HG02840 (cell line): ENCODE measurements at regions not wholly inside any gene's neighbourhood (a gene's known extent, or its start where the extent isn't known, plus 50 kb on each side); places are given as distances from the start of the nearest gene placed in this dataset.
A peak's percentile ranks its signal among the peaks of the same experiment; 100 is the strongest.

Experiments
- ATAC-seq: cut with Tn5 transposase; IDR thresholded peaks from one replicate; pipeline ENCODE4 v1.9.1; 2021; ENCODE audit warnings: mild to moderate bottlenecking, moderate library complexity, moderate number of reproducible peaks; ENCODE audit not compliant: unreplicated experiment, low FRiP score

- no peak for ATAC-seq
Measured at GRCh38 chr7:25947669-25948516, 204.1 kb upstream of the NFE2L3 start.

DNA sequence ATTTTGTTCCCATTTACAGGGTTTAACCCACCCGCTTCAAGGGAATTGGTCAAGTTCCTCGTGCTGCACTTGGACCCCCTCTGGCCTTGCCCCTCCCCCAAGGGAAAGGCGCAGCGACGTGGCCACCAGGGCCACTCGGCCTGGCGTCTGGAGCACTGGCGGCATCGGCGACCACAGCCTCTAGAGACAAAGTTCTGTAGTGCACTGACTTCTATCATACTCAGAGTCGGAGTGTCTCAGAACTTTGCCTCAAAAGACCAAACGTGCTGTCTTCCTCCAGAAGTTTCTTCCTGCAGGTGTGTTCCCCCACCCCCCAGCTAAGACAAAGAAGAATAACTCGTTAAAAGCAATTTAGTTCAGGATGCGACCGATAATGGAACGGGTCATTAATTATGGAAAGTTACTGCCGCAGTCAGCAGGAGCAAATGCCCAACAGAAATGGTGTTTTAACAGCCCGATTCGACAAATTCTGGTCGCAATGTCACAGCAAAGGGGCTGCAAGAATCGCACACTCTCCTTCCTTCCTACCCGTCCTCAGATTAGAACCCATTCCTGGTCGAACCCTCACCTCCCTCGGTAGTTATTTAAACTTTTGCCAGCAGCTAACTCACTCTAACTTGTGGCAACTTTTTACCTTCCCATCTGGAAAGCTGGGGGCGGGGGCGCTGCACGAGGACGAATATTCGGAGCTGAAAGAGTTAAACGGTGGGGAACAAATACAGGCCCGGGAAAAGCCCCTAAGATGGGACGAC, 202.1 kb upstream of the NFE2L3 start:
- no peak for ATAC-seq

DNA sequence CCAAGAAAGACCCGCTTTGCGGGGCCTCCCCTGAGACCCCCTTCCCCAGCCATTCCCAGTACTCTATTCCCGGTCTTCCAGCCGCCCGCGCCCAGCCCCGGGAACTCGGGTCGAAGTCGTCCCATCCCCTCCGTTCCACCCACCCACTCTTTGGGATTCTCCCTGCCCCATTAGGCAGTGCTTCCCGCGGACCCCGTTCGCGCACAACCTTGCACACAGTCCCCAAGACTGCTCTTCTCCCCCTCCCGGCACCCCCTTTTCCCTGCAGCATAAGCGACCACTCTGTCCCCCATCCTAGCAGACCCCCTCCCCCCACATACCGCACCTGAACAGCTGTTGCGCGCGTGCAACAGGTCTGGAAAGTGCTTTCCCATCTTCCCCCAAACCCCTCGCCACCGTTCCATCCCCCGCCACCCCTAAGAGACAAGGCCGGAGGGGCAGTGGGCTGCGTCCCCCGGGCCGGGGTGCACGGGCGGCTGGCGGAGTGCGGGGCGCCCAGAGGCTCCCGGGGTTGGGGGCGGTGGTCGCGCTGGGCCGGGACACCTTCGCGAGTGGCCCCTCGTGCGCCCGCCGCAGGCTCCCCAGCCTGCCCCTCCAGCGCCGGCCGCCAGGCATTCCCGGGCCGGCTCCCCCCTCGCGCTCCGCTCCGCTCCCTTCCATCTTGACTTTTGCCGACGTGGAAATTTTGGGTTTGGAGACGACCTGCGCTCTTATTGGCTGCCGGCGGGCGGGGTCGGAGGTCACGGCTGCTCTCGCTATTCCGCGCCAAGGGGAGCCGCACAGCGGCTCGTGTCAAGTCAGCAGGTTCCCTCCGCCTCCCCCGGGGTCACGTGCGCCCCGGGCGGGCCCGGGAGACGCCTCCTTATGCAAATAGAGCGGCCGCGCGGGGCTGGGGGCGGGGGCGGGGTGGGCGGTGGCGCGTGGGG, 201.2 kb upstream of the NFE2L3 start:
- peak; percentile 81 for ATAC-seq

DNA sequence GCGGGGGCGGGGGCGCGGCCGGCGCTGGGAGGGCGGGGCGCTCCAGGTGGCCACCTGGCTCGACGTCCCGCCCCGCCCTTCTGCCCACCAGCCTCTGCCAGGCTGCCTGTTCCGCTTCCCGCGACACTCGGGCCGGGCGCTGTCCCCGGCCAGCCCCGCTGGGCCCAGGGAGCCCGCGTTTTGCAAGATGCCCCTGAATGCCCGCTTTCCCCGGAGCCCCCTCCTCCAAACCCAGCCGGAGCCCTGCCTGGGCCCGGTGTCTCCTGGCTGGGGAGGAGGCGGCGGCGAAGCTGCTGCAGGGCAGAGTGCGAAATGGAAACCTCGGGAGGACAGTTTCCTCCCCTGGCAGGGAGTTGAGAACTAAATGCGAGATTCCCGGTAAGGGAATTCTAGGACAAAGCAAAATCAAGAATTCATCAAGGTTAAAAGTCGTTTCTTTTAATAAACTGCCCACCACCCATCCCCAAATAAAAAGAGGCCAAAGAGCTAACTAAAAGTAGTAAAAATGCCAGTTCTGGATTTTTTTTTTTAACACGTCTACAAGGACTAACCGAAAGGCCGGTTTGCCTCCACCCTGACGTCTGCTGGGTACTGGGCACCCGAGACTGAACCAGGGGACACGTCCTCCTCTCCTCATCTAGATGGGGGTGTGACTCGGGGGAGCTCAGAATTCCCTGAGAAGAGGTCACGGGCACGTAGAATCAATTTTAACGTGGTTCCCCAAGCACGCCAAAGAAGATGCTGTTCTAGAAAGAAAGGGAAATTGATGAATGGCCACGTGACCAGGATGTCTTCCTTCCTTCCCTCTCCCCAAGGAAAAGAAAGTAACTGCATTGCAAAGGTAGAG, 200.4 kb upstream of the NFE2L3 start:
- ATAC-seq, result peak; percentile 17

GRCh38 chr7:25952261-25953057, 199.5 kb upstream of the NFE2L3 start:
- ATAC-seq, result no peak

DNA sequence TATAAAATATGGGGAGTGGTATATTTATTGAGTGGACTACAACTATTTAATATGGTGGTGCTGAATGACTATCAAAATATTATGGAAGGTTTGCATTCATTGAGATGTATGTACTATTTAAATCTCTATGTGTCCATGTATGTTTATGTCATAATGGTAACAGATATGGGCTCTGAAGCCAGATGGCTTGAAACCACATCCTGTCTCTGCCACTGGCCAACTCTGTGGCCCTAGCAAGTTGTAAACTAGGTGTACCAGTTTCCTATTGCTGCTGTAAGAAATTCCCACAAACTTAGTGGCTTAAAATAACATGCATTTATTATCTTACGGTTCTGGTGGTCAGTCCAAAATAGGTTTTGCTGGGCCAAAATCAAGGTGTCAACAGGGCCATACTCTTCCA, 198.1 kb upstream of the NFE2L3 start:
- no peak for ATAC-seq

DNA sequence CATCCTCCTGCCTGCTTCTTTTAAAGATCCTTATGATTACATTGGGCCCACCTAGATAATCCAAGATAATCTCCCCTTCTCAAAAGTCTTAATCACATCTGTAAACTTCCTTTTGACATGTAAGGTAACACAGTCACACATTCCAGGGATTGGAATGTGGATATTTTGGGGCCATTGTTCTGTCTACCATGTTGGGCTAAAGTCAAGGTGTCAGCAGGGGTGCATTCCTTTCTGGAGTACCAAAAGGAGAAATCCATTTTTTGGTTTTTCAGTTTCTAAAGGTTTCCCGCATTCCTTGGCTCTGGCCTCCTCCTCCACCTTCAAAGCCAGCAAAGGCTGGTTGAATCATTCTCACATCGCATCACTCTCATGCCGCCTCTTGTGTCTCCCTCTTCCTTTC, 197.6 kb upstream of the NFE2L3 start:
- ATAC-seq, result no peak

- no peak for ATAC-seq
Measured at GRCh38 chr7:25959168-25959734, 192.7 kb upstream of the NFE2L3 start.

DNA sequence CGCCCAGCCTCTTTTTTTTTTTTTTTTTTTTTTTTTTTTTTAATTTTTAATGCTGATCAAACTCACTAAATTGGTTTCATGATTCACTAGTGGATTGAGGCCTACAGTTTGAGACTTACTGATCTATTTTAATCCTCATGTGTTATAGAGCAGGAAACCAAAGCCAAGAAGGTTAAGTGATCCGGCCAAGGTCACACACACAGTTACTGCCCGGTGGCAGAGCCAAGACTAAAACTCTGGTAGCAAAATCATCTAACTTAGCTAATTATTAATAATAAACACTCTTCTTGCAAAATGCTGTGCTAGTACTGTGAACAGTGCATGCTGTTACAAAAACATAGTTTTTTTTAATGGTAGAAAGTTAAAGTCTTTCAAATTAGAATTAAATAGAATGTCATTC, 188.3 kb upstream of the NFE2L3 start:
- ATAC-seq, result no peak

DNA sequence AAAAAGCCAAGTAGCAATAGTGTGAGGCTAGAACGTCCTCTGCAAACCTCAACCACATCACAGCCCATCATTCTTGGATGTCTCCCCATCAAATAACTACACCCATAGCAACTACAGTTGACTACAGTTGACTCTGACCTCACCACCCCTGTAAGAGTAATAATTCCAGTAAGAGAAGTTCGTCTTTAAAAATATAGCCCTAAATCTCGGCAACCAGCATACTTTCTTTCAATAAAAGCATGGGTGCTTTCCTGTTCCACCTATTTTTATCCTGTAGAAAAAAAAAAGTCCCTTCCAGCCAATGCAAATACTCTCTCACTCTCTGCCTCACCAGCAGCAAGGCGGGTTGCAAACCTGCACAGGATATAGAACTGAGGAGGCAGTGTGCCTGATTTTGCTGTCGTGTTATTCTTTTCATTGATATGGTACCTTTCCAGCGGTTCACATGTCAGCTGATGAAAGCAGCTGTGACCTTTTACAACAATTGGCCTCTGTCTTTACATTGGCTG, 187.5 kb upstream of the NFE2L3 start:
- peak; percentile 28 for ATAC-seq

DNA sequence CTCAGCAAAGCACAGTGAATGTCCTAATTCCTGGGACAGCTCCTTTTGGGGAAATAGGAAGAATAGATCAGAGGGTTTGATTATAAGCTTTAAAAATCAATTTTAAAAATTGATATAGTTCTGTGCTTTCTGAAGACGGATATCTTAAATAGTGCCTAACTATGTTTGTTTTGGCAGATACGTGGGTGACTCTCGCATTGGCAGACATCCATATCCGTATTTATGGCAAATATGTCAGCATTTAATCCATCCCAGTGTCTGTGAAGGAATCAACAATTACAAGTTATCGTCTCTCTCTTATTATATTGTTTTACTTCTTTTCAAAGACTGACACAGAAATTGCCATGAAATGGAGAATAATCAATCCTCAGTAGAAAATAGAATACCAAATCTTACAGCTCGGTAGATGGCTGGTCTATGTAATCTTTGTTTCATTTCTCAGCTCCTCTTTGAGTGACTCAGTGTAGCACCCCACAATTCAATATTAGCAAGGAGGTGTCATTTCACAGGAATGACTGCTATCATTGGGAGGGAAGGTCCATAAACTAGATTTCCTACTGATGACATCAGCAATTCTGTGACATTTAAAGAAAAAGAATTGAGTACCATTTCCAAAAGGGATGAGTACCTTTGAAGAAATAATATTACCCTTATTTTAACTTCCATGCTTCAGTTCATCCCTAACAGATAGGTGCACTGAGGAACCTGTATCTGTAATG, 186.4 kb upstream of the NFE2L3 start:
- ATAC-seq, result no peak

DNA sequence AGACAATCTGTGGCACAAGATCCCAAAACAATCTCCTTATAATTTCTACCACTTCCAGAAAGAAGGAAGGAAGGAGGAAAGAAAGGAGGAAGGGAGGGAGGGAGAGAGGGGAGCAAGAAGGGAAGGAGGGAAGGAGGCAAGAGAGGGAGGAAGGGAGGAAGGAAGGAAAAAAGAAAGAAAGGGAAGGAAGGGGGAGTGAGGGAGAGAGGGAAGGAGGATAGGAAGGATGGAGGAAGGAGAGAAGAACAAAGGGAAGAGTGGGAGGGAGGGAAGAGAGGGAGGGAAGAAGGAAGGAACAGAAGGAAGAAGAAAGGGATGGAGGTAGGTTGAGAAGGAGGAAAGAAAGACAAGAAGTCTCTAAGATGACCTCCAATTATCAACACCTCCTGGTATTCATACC, 185.5 kb upstream of the NFE2L3 start:
- no peak for ATAC-seq

DNA sequence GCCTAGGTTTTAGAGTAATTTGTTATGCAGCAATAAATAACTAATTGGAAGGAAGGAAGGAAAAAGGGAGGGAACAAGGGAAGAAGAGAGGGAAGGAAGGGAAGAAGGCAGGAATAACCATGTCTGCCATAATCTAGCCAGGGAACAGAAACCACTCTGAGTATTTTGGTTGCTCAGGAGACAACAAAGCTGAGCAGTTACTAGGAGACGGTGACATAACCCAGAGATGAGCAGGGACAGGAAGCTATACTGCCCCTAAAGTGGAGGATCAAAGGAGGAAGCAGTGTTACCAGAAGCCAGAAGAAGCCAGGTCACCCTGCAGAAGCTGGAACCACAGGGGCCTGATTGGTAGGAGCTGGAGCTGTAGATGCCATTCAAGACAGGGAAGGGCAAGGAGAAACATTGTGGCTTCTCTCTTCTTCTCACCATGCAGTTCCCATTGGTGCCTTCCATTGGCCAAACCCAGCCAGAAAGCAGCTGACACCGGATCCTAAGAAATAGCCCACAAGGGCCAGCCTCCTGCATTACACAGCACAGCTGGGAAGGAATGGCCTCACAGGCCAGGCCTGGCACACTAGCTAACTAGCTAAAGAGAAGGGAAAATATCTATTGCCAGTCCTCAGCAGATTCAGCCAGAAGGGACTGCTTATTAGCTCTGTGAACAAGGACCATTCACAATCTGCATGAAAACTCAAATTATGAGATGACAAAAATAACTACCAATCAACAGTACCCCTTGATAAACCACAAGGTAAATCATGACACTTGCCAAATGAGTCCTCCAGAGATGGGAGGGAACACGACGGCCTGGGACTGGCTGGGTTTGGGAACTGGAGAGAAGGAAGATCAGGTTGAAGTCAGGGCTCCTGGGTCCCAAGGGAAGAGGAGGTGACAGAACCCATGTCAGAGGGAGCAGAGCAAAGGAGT, 184.5 kb upstream of the NFE2L3 start:
- peak; percentile 16 for ATAC-seq

DNA sequence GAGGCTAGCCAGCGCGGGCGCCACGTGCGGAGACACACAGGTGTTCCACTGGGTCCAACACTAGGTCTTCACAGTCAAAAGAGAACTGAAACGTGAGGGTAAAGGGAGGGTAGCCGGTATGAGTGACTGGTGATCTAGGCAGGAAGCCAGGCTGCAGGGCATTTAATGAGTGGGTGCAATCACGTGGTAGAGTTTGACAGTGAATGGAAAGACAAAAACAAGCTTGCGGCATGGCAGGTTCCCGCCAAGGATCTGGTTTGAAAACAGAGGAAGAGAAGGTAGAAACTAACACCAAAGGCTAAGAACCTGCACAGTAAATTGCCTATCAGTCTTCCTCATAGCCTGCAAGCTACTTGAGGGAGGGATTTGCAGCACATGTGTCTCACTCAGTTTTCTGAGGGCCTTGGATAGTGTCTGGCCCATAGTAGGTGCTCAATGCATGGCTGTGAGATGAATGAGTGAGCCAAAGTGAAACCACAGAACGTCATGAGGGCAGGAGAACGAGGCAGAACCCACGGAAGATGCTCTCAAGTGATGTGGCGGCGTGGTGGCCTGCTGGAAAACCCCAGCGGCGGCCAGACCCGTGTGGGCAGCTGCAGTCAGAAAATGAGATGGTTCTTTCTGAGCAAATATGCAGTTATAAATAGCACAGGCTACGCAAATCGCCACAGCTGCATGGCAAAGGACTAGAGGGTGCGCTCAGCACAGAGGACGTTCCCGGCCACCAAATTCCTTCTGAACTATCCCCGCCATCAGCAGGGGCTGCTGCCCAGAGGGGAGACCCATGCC, 183.6 kb upstream of the NFE2L3 start:
- ATAC-seq, result peak; percentile 54

GRCh38 chr7:25970356-25970755, 181.6 kb upstream of the NFE2L3 start:
- no peak for ATAC-seq

GRCh38 chr7:25970911-25971310, 181.1 kb upstream of the NFE2L3 start:
- ATAC-seq, result no peak
